ENCODE measurements at regions not wholly inside any gene's neighbourhood (a gene's known extent, or its start where the extent isn't known, plus 50 kb on each side); places are given as distances from the start of the nearest gene placed in this dataset.

DNA sequence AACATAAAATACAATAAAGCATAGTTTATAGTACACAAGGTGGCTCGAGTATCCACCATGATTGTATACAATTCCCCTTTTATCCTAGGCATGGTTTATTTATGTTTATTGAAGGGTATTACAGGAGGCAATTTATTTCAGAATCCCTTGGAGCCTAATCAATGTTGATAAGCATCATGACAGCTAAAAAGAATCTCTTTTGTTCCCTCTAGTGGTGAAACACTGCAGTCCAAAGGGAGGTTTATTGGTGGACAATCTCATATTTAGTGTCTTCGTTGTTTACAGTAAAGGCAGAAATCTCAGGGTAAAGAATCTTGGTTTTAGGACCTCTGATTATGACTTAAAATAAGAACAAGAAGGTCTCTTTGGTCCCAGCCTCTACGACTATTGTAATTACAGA is 1712.5 kb downstream of the C4orf33 start:
- Histone ChIP-seq H3K36me3 (ENCODE audit: insufficient read depth) (no peaks in the 10 kb centered on the region), H3K27ac (no peak overlapping the region), H4K20me1 (ENCODE audit: insufficient read depth) (no peaks in the 10 kb centered on the region), H3K4me1 (ENCODE audit: low read depth, poor library complexity, severe bottlenecking) (peaks cover 20% of the 10 kb centered on the region), H3K4me3 (IDR thresholded peaks at IDR 0.05; ENCODE audit: insufficient read depth, low read depth, low read length) (no peak overlapping the region), H2AFZ (ENCODE audit: low read depth) (no peak overlapping the region), H3K9ac (no peak overlapping the region), H3K27me3 (ENCODE audit: insufficient read depth, low read depth) (no peaks in the 10 kb centered on the region), H3K4me2 (no peak overlapping the region), H3K79me2 (ENCODE audit: insufficient read depth, low read depth) (no peaks in the 10 kb centered on the region)
- TF ChIP-seq, protein P1, sequence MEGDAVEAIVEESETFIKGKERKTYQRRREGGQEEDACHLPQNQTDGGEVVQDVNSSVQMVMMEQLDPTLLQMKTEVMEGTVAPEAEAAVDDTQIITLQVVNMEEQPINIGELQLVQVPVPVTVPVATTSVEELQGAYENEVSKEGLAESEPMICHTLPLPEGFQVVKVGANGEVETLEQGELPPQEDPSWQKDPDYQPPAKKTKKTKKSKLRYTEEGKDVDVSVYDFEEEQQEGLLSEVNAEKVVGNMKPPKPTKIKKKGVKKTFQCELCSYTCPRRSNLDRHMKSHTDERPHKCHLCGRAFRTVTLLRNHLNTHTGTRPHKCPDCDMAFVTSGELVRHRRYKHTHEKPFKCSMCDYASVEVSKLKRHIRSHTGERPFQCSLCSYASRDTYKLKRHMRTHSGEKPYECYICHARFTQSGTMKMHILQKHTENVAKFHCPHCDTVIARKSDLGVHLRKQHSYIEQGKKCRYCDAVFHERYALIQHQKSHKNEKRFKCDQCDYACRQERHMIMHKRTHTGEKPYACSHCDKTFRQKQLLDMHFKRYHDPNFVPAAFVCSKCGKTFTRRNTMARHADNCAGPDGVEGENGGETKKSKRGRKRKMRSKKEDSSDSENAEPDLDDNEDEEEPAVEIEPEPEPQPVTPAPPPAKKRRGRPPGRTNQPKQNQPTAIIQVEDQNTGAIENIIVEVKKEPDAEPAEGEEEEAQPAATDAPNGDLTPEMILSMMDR (conservative IDR thresholded peaks at IDR 0.05; ENCODE audit: low read depth, low read length) = peak; percentile 82

DNA sequence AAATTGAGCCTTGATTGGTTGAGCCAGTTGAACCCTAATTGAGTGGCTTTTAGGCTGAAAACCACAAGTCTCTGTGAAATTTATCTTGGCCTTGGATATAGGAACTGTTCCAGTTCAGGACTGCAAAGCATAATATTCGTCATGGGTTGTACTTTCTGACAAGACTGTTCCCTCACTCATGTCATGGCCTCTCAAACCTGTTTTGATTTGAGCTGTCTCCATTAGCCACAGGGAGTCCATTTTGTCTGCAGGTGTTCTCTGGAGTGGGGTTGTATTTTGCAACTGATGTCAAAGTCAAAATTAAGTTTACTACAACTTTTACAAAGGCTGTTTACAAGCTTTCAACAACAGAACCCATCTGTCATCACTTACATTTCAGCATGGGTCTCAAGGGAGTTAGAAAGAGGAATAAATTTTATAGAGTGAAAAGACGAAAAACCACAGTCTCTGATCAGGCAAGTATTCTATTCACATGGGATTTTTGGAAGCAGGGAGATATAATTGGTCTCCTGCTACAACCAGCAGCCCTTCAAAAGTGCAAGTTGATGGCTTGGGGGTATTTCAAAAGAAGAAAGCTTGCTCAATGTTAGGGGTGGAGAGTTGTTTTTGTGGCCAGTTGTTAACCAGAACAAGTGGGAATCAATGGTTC is 1716.3 kb downstream of the C4orf33 start:
- Histone ChIP-seq H3K9ac (no peak overlapping the region), H3K36me3 (ENCODE audit: insufficient read depth) (no peaks in the 10 kb centered on the region), H4K20me1 (ENCODE audit: insufficient read depth) (no peaks in the 10 kb centered on the region), H3K79me2 (ENCODE audit: insufficient read depth, low read depth) (no peaks in the 10 kb centered on the region), H3K27ac (no peak overlapping the region), H3K4me2 (no peak overlapping the region), H2AFZ (ENCODE audit: low read depth) (no peak overlapping the region), H3K4me3 (IDR thresholded peaks at IDR 0.05; ENCODE audit: insufficient read depth, low read depth, low read length) (no peak overlapping the region), H3K4me1 (ENCODE audit: low read depth, poor library complexity, severe bottlenecking) (peaks cover 36% of the 10 kb centered on the region), H3K27me3 (ENCODE audit: insufficient read depth, low read depth) (no peaks in the 10 kb centered on the region)
- TF ChIP-seq, protein P1 (conservative IDR thresholded peaks at IDR 0.05; ENCODE audit: low read depth, low read length) = no peak

DNA sequence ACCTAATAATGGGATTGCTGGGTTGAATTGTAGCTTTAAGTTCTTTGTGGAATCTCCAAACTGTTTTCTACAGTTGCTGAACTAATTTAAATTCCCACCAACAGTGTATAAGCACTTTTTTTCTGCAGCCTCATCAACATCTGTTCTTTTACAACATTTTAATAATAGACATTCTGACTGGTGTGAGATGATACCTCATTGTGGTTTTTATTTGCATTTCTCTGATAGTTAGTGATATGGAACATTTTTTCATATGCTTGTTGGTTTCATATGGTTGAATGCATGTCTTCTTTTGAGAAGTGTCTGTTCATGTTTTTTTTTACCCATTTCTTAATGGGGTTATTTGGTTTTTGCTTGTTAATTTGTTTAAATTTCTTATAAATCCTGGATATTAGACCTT is 1718.9 kb downstream of the C4orf33 start:
- Histone ChIP-seq H3K4me3 (IDR thresholded peaks at IDR 0.05; ENCODE audit: insufficient read depth, low read depth, low read length) (no peak overlapping the region), H4K20me1 (ENCODE audit: insufficient read depth) (no peaks in the 10 kb centered on the region), H3K27me3 (ENCODE audit: insufficient read depth, low read depth) (no peaks in the 10 kb centered on the region), H3K4me2 (peak overlapping the region; percentile 27; the same call in 1 of the 2 replicates), H3K79me2 (ENCODE audit: insufficient read depth, low read depth) (no peaks in the 10 kb centered on the region), H3K36me3 (ENCODE audit: insufficient read depth) (no peaks in the 10 kb centered on the region), H3K27ac (peak overlapping the region; percentile 49), H3K4me1 (ENCODE audit: low read depth, poor library complexity, severe bottlenecking) (peaks cover 37% of the 10 kb centered on the region), H2AFZ (ENCODE audit: low read depth) (peak overlapping the region; percentile 29), H3K9ac (no peak overlapping the region)
- TF ChIP-seq, protein P1 (conservative IDR thresholded peaks at IDR 0.05; ENCODE audit: low read depth, low read length) = no peak

DNA sequence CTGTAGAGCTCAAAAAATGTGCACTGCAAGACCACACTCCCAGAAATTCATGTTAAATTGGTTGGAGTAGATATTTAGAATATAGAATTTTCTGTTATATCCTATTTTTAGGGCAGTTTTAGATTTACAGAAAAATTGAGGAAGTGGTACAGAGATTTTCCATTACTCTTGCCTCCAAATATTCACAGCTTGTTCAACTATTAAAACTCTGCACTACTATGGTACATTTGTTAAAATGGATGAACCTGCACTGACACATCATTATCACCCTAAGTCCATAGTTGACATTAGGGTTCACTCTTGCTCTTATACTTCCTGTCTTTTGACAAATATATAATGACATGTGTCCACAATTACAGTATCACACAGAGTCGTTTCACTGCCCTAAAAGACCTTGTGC is 1724.5 kb downstream of the C4orf33 start:
- H3K4me3 ChIP-seq (IDR thresholded peaks at IDR 0.05; ENCODE audit: insufficient read depth, low read depth, low read length) = no peak overlapping the region
- H2AFZ ChIP-seq (ENCODE audit: low read depth) = no peak overlapping the region
- H3K9ac ChIP-seq = no peak overlapping the region
- H3K79me2 ChIP-seq (ENCODE audit: insufficient read depth, low read depth) = no peaks in the 10 kb centered on the region
- TF ChIP-seq, protein P1 (conservative IDR thresholded peaks at IDR 0.05; ENCODE audit: low read depth, low read length) = no peak
- peak overlapping the region; percentile 30; the same call in 1 of the 2 replicates for H3K4me2 ChIP-seq
- H3K4me1 ChIP-seq (ENCODE audit: low read depth, poor library complexity, severe bottlenecking) = peaks cover 26% of the 10 kb centered on the region
- no peaks in the 10 kb centered on the region for H3K36me3 ChIP-seq (ENCODE audit: insufficient read depth)
- no peak overlapping the region for H3K27ac ChIP-seq
- no peaks in the 10 kb centered on the region for H4K20me1 ChIP-seq (ENCODE audit: insufficient read depth)
- H3K27me3 ChIP-seq (ENCODE audit: insufficient read depth, low read depth) = no peaks in the 10 kb centered on the region

Measured in KMS-11 (cell line).